HEK293 (cell line): ENCODE measurements at regions not wholly inside any gene's neighbourhood (a gene's known extent, or its start where the extent isn't known, plus 50 kb on each side); places are given as distances from the start of the nearest gene placed in this dataset.

Experiments
- ZBTB48 ChIP-seq: fragments of 450-650 bp; formaldehyde crosslinking; IDR thresholded peaks from 2 replicates; pipeline ENCODE4 v1.5.1; 2016; ENCODE audit warnings: missing biosample characterization, missing genetic modification characterization
- ZNF202 ChIP-seq: fragments of 450-650 bp; formaldehyde crosslinking; IDR thresholded peaks from 2 replicates; pipeline ENCODE4 v1.5.1; 2016; ENCODE audit warnings: missing biosample characterization, missing genetic modification characterization, borderline replicate concordance
- ZNF623 ChIP-seq: fragments of 450-650 bp; formaldehyde crosslinking; IDR thresholded peaks from 2 replicates; pipeline ENCODE4 v1.5.1; 2016; ENCODE audit warnings: missing biosample characterization, missing genetic modification characterization
- TF ChIP-seq, protein P1 (sequence below): fragments of 450-650 bp; formaldehyde crosslinking; IDR thresholded peaks from 2 replicates; pipeline ENCODE4 v1.5.1; 2016; ENCODE audit warnings: missing biosample characterization, missing genetic modification characterization
- TF ChIP-seq, protein P2 (sequence below): fragments of 450-650 bp; formaldehyde crosslinking; IDR thresholded peaks from 2 replicates; pipeline ENCODE4 v1.5.1; 2016; ENCODE audit warnings: missing biosample characterization, missing genetic modification characterization

DNA sequence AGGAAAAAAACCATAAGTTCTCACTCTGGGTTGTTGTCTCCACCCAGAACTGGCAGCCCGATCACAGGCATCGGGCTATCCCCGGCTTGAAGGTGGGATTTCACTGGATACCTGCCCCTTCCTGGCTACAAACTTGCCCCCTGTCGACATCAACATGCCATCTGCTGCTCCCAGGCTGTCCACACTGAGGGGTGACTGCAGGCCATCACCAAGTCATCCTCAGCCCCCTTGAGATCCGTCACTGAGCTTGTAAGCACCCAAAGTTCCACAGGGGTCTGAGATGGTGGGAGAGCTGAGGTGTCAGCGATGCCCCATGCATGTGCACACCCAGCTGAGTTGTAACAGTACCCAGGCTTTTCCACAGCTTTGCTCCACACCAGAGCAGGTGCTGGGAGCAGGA is 211.0 kb downstream of the AMY1C start:
- TF ChIP-seq, protein P1, sequence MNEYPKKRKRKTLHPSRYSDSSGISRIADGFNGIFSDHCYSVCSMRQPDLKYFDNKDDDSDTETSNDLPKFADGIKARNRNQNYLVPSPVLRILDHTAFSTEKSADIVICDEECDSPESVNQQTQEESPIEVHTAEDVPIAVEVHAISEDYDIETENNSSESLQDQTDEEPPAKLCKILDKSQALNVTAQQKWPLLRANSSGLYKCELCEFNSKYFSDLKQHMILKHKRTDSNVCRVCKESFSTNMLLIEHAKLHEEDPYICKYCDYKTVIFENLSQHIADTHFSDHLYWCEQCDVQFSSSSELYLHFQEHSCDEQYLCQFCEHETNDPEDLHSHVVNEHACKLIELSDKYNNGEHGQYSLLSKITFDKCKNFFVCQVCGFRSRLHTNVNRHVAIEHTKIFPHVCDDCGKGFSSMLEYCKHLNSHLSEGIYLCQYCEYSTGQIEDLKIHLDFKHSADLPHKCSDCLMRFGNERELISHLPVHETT (tag by site-specific recombination), result no peak
- TF ChIP-seq, protein P2, sequence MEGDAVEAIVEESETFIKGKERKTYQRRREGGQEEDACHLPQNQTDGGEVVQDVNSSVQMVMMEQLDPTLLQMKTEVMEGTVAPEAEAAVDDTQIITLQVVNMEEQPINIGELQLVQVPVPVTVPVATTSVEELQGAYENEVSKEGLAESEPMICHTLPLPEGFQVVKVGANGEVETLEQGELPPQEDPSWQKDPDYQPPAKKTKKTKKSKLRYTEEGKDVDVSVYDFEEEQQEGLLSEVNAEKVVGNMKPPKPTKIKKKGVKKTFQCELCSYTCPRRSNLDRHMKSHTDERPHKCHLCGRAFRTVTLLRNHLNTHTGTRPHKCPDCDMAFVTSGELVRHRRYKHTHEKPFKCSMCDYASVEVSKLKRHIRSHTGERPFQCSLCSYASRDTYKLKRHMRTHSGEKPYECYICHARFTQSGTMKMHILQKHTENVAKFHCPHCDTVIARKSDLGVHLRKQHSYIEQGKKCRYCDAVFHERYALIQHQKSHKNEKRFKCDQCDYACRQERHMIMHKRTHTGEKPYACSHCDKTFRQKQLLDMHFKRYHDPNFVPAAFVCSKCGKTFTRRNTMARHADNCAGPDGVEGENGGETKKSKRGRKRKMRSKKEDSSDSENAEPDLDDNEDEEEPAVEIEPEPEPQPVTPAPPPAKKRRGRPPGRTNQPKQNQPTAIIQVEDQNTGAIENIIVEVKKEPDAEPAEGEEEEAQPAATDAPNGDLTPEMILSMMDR, result no peak
- TF ChIP-seq ZNF623 (tag by site-specific recombination) (no peak), ZBTB48 (tag by site-specific recombination) (no peak), ZNF202 (tag by site-specific recombination) (no peak)
